Ramos (cell line): ENCODE measurements at regions not wholly inside any gene's neighbourhood (a gene's known extent, or its start where the extent isn't known, plus 50 kb on each side); places are given as distances from the start of the nearest gene placed in this dataset.
"Not testable (repeated sequence)": the region's sequence is repeated elsewhere in the genome, so short reads cannot be mapped to it uniquely, and the experiment has no call there.

Source experiments
- in situ Hi-C: fragments of 300-500 bp; cut with MboI; formaldehyde crosslinking; loops from one replicate; pipeline ENCODE4 v1.14.3; 2022; ENCODE audit warnings: low sequenced_read_pairs; ENCODE audit not compliant: unreplicated experiment

- in situ Hi-C loops = no loop called here
These were observed 1110.5 kb downstream of the TBC1D22A start for GRCh38 chr22:47872761-47873535.

DNA sequence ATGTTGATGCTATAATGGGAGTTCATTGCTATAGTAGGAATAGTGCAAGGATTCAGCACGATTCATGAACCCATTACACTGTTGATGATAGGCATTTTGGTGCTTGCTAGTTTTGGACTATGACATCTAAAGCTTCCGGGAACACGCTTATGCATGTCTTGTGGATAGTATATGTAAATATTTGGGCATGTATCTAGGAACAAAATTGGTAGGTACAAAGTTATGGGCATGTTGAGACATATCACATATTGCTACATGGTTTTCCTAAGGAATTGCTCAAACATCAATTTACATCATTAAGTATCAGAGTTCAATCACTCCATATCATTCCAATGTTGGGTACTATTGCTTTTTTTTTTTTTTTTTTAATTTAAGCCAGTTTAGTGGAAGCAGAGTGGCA lies 1103.2 kb downstream of the TBC1D22A start:
- in situ Hi-C loops = no loop called here

GRCh38 chr22:47862394-47862793 lies 1099.9 kb downstream of the TBC1D22A start:
- in situ Hi-C loops = no loop called here

- in situ Hi-C loops = not testable (repeated sequence)
These were observed 1098.5 kb downstream of the TBC1D22A start for GRCh38 chr22:47860907-47861306.

GRCh38 chr22:47859881-47860525 lies 1097.6 kb downstream of the TBC1D22A start:
- in situ Hi-C loops = no loop called here

GRCh38 chr22:47858773-47859306 lies 1096.4 kb downstream of the TBC1D22A start:
- in situ Hi-C loops = no loop called here

DNA sequence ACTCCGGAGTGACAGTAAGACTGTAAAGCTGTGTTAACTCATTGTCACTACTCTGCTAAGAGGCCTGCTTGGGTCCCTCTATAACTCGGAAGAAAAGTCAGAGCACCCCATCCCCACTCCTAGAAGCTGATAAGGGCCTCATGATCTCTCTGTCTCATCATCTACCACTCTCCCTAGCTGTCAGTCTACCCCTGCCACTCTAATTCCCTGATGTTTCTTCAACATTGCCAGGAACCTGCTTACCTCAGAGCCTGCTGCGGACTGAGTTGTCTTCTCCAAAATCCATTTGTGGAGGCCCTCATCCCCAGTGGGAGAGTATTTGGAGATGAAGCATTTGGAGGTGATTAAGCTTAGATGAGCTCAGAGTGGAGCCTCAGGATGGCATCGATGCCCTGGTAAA lies 1092.2 kb downstream of the TBC1D22A start:
- in situ Hi-C loops = no loop called here

DNA sequence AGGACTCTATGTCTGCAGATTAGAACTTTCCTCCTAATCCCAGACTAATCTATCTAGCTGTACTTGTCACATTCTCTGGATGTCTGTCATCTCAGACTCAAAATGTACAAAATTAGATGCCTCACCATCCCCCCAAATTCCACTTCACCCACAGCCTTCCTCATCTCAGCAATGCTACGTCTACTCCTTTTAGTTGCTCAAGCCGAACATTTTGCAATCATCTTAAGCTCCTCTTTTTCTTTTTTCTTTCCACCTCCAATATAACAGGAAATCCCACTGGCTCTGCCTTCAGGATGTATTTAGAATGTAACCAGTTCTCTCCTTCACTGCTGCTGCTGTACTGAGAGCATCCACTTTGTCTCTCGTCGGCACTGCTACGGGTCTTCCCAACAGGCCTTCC lies 1091.8 kb downstream of the TBC1D22A start:
- in situ Hi-C loops = no loop called here

GRCh38 chr22:47853750-47854149 lies 1091.3 kb downstream of the TBC1D22A start:
- in situ Hi-C loops = no loop called here

DNA sequence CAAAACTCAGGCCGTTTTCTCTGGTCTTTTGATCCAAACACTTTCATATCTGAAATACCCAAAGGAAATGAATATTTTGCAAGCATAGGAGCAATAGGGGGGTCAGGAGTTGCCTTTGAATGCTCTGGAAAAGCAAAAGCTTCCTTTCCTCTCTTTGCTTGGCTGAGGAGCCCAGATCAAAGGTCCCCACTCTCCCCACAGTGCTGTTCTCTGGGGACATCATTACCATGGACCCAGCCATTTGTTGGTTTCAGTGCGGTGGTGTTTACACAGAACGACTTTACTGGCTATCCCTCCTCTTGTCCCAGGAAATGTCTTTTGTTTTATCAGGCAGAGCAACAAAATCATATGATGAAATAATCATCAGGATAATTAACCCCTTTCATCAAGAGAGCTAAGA lies 1089.1 kb downstream of the TBC1D22A start:
- in situ Hi-C loops = no loop called here

GRCh38 chr22:47850644-47851151 lies 1088.2 kb downstream of the TBC1D22A start:
- in situ Hi-C loops = no loop called here

DNA sequence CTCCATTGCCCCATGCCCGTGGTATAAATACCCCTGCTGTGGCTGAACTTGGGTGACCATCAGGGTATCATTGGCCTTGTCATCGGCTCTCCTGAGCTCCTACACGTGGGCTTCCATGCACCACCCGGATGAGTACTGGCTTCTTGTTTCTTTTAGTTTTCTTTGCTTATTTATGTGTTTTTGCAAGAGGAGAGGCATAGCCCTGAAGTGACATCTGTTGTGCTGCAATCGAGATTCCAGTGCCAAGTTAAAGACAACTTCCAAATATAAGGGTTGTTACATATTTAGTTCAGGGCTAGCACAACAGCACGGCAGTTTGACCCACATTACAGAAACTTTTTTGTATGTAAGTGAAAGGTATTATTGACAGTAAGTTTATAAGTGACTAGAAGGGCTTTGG lies 1087.1 kb downstream of the TBC1D22A start:
- in situ Hi-C loops = loop anchor here (10.0 kb wide), 1 partner anchor 645 kb away; no protein-coding TSS in a partner anchor

DNA sequence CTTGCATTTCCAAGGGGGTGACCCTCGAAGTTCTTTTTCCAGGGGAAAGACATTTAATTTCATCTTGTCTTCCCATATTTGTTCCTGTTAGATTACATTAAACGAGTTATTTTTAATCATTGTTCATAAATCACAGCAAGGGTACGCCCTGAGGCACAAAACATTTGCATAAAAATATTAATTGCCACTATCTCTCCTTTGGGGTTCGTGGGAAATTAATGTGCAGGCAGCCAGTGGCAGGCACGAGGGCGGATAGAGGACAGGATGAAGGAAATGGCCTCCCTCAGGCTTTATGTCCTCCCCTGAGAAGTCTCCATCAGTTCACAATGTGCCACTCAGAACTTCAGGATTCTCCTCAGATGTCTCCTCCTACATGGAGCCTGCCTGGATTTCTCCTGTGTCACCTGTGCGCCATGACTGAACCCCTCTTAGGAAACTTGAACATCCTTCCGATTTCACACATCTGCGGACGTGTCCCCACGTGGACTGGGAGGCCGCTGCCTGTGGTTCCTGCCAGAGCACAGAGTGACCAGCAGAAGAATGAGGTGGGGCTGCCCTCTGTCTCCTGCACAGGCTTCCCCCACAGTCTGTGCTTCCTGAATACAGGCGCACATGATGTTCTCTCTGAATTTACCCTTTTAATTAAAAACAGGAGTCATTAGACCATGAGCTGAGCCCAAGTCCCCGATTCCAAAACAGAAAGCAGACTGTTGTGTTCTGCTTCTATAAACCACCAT lies 1085.9 kb downstream of the TBC1D22A start:
- in situ Hi-C loops = loop anchor here (10.0 kb wide), 1 partner anchor 646 kb away; no protein-coding TSS in a partner anchor

DNA sequence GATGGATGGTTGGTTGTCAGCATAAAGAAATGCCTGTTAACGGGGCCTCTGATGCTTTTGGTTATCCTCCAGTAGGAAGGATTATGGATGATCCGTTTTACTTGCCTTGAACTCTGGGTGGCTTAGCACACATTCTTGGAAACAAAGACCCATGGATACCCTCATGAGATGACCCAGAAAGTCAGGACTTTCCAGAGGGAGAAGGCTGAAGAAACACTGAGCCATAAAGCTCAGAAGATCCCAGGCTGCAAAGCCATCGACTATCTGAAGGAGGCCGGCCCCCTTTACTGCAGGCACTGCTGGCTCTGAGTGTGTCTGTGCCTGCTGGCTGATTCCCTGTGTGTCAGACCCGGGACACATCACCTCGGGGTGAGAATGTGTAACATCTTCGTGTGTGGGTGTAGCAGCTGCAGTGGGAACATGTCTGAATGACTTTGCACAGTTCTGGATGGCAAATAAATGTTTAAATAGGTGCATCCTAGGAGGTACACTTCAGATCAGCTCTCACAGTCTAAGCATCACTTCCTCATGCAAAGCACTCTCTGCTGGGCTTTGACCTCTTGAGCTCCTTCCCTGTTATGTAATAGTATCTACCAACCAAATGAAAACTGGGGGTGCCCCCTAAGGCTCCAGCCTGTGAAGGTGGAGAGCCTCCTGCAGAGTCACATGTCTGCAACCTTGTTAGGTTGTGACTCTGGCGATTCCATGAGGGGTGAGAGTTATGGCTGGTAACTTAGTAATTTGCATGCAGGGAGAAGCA lies 1084.9 kb downstream of the TBC1D22A start:
- in situ Hi-C loops = loop anchor here (10.0 kb wide), 1 partner anchor 647 kb away; no protein-coding TSS in a partner anchor

GRCh38 chr22:47846206-47846605 lies 1083.8 kb downstream of the TBC1D22A start:
- in situ Hi-C loops = loop anchor here (10.0 kb wide), 1 partner anchor 649 kb away; no protein-coding TSS in a partner anchor

DNA sequence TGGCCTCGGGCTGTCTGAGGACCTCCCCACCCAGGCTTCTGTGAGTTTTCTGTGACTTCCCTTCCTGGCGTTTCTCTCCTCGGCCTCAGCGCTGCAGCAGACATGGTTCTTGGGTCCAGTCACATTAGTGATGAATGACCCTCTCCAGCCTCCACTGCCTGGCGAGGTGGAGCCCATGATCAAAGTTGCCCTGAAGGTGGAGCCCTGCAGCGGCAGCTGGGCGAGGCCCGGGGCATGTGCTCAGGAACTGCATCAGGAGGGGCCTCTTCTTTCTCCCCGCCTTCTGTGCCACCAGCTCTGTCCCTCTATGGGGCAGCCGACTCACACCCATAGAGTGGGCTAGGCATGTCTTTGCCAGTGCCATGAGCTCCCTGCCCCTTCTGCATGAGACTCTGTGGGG lies 1079.7 kb downstream of the TBC1D22A start:
- in situ Hi-C loops = loop anchor here (10.0 kb wide), 1 partner anchor 653 kb away; no protein-coding TSS in a partner anchor

- in situ Hi-C loops = loop anchor here (10.0 kb wide), 1 partner anchor 654 kb away; no protein-coding TSS in a partner anchor
These were observed 1078.7 kb downstream of the TBC1D22A start for GRCh38 chr22:47841156-47841555.

- in situ Hi-C loops = loop anchor here (10.0 kb wide), 1 partner anchor 655 kb away; no protein-coding TSS in a partner anchor
These were observed 1077.3 kb downstream of the TBC1D22A start for GRCh38 chr22:47839595-47840227.

- in situ Hi-C loops = no loop called here
These were observed 1075.3 kb downstream of the TBC1D22A start for GRCh38 chr22:47837703-47838102.
